Left cardiac atrium (tissue), 4 donors: ENCODE measurements at regions not wholly inside any gene's neighbourhood (a gene's known extent, or its start where the extent isn't known, plus 50 kb on each side); places are given as distances from the start of the nearest gene placed in this dataset.
"Not testable (repeated sequence)": the region's sequence is repeated elsewhere in the genome, so short reads cannot be mapped to it uniquely, and the experiment has no call there.

ENCODE experiments used
- ATAC-seq, 2 donors: fragments of 200-7000 bp; cut with Tn5 transposase; one replicate each; pipeline ENCODE4 v1.9.1; 2020; ENCODE audit warnings: mild to moderate bottlenecking in 2 of 2, moderate library complexity in 2 of 2
- DNase-seq: peaks from one replicate; pipeline ENCODE4 v3.0.0-alpha.2; 2020
- intact Hi-C, 2 donors: fragments of 100-400 bp; cut with DNase I; formaldehyde crosslinking; loops; one replicate each; pipeline versions ENCODE4 v1.14.1 to v1.15.1; 2022 to 2023
- donor health status: DM: no; HTN: yes; CAD: no.
- donor health status: DM: no; HTN: yes; CAD: no; lungs with severe emphysema.
- donor health status: DM: yes; HTN: yes; CAD: no.
- donor health status: Dilated cardiomyopathy.

DNA sequence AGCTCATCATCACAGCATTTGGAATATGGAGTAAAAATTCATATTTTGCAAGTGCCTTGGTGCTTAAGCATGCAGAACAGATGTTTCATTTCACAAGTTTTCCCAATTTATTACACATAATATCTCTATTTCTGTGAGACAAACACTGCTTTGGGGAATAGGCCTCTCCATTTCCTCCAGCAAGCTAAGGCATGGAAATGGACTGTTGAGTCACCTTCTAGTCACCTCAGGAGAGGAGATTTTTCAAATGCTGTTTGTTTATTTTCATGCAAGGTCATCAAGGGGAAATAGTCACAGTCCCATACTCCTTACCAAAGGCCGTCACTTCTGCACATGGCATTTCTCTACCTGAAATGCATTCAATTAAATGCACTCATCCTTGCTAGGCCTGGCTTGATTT is 57.4 kb upstream of the NUTM2D start:
- intact Hi-C loops, DNase-seq, ATAC-seq: not testable (repeated sequence)

GRCh38 chr10:87301466-87302115 is 56.0 kb upstream of the NUTM2D start:
- ATAC-seq (peak; percentile 93 to 97), DNase-seq (peak; percentile 41)
- intact Hi-C loops = not testable (repeated sequence)

DNA sequence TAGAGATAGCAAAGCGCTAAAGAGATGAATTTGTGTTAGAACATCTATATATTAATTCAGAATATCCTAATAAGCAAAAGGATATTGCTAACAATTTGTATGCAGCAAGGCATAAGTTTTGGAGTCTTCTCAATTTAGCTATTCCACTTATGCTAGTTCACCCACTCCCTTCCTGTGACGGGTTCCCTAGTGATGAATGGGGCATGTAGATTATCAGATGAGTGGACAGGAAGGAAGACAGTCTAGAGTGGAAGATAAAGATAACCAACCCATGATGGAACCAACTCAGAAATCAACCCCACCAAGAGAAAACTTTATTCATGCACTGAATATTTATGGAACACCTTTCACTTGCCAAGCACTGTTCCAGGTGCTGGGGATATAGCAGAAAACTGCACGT is 55.4 kb upstream of the NUTM2D start:
- ATAC-seq = peak in 1 of 2 donors; percentile 20
- intact Hi-C loops = not testable (repeated sequence)

GRCh38 chr10:87303707-87304106 is 53.8 kb upstream of the NUTM2D start:
- peak in 1 of 2 donors; percentile 32 for ATAC-seq
- intact Hi-C loops, DNase-seq: not testable (repeated sequence)

More for the DNA sequence above, 55.4 kb upstream of the NUTM2D start:
- DNase-seq = not testable (repeated sequence)

- intact Hi-C loops, DNase-seq, ATAC-seq: not testable (repeated sequence)
Observed at GRCh38 chr10:87306681-87307080, 50.9 kb upstream of the NUTM2D start.
